HG03095 (cell line): ENCODE measurements at regions not wholly inside any gene's neighbourhood (a gene's known extent, or its start where the extent isn't known, plus 50 kb on each side); places are given as distances from the start of the nearest gene placed in this dataset.

Experiments used
- ATAC-seq: cut with Tn5 transposase; IDR thresholded peaks from one replicate; pipeline ENCODE4 v1.9.1; 2021; ENCODE audit warnings: moderate library complexity; ENCODE audit not compliant: unreplicated experiment

GRCh38 chr22:19640306-19640705, 74.0 kb upstream of the SEPTIN5 start:
- no peak for ATAC-seq

DNA sequence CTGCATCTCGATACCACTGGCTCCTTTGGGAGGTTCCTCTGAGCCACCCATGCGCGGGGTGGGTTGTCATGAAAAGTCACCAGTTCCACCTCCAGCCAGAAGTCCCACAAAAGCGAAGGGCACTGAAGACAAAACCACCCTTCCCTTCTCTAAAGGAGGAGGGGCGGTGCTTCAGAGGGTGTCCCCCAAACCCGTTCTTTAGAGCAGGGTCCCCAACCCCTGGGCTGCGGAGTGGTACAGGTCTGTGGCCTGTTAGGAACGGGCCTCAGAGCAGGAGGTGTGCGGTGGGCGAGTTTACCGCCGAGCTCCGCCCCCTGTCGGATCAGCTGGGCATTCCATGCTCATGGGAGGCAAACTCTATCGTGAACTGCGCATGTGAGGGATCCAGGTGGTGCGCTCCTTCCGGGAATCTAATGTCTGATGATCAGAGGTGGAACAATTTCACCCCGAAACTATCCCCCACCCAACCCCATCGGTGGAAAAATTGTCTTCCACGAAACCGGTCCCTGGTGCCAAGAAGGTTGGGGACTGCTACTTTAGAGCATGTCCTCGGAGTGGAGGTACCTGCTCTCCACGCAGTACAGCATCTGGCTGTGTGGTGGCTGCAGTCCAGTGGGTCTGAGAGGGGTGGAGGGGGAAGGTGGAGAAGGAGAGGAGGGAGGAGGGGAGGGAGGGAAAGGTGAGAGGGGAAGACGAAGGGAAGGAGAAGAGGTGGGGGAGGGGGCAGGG, 72.9 kb upstream of the SEPTIN5 start:
- no peak for ATAC-seq

- no peak for ATAC-seq
These were observed 72.3 kb upstream of the SEPTIN5 start for GRCh38 chr22:19641983-19642451.

DNA sequence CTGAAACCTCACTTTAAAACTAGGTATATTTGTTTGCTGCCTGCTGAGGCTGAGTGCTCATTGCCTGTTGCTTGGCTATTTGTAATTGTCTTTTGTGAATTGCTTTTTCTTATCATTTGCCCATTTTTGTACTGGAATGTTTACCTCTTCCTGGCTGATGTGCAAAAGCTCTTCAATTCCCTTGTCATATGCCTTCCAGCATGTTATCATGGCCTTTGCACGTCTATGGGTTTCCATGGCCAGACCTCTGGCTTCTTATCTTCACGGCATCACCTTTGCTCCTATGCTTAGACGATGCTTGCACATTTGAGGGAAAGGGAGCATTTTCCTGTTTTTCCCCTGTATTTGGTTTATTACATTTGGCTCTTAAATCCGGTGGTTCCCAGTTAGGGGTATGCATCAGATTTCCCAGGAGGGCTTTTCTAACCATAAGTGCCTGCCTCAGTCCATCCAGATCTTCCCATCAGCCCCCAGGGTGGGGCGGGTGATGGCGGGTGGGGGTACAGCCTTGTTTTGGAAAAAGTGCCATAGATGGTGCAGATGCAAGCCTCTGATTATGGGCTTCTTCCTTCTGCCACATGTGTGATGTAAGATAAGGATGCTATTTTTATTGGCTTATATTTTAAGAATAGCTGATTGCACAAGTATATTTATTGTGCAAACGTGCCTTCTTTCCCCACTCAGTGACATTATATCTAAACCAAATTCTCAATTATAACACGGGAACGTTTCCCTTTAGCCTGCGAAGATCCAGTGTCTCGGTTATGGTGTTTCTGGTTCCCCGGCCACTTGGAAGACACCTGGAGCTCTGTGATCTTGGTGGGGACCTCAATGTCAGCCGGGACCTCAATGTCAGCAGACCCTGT, 70.6 kb upstream of the SEPTIN5 start:
- no peak for ATAC-seq

DNA sequence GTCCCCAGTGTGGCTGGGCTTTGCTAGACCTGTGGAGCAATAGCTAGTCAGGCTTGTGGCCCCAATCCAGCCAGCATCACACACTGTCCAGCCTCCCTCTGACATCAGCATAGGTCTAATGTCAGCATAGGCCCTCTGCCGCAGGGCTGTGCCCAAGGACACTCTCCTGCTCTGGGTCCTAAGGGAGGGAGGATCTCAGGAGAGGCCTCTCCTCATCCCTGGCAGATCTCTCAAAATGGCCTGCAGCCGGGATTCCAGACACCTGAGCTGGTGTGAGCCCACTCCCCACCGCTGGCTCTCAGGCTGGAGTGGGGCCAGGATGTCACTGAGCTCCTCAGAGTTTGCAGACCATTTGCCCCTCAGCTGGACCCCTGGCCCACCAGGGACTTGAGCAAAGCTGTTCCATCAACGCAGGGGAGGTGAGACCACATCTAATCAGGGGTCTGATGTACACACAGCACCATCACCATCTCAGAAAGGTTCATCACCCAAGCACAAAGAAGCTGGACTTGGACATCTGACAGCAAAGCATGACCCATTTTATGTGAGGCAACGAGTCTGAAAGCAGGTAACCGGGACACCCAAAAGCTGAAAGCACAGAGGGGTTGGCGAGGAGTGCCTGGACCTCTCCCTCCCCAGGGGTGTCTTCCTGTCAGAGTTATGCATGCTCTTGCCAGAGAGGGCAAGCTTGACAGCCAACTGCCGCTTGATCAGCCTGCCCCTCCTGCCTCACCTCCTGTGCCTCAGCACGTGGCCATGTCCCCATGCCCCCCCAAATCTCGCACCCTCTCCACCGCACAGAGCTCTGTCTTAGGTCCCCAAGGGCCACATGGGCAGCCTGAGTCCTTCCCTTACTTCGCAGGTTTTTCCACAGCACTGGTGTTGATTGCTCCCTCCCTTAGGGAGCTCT, 69.7 kb upstream of the SEPTIN5 start:
- no peak for ATAC-seq

DNA sequence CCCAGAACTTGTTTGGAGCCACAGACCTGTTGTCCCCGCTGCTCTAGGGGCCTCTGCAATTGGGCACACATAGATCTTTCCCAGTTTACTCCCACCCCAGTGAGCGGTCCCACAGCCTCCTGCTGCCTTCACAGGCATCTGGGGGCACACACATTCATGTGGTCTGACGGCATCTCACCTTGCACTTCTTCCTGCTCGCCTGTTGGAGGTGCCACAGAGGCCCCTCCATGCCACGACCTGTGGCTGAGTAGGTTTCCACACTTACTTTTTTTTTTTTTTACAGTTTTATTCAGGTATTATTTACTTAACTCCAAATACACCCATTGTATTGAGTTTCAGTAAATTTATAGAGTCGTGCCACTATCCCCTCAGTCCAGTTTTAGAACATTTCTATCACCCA, 68.9 kb upstream of the SEPTIN5 start:
- no peak for ATAC-seq

DNA sequence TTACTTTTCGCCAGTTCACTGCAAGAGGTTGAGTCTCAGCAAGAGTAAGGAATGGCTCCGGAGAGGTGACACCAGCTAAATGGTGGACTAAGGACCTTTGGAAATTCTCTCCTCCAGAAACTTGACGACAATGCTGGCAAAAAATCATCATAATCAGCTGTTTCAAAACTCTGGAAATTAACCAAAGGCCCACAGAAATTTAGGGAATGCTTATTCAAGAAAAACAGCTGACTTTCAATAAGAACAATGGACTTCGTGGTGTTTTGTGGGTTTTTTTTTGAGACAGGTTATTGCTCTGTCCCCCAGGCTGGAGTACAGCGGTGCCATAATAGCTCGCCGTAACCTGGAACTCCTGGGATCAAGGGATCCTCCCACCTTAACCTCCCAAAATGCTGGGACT, 68.4 kb upstream of the SEPTIN5 start:
- no peak for ATAC-seq

DNA sequence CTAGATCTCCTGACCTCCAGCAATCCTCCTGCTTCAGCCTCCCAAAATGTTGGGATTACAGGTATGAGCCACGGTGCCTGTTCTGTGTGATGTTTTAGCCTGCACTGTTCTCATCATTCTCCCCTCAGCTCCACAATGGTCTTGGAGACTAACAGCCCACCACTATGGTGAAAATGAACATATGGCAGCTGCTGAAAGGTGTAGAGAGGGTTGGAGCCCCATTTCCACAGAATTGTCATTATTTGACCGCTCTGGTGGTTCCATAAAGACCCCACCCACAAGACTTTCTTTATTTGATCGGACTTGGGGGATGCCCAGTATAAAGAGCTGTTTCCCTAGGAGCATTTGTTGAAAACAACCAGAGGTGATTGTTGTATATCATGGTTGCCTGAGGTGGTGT, 67.9 kb upstream of the SEPTIN5 start:
- ATAC-seq, result no peak

DNA sequence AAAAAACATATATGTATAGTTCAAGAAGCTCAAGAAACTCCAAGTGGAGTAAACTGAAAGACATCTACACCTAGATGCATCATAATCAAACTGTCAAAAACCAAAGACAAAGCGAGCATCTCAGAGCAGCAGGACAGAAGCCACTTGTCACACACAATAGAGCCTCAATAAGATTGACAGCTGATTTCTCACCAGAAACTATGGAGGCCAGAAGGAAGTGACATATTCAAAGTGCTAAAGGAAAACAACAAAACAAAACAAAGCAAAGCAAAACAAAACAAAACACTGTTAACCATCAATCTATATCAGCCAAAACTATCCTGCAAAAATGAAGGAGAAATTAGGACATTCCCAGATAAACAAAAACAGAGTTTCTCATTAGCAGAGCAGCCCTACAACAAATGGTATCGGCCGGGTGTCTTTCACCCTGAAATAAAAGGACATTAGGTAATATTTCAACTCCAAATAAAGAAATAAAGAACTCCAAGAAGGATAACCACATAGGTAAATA, 65.8 kb upstream of the SEPTIN5 start:
- ATAC-seq, result no peak

DNA sequence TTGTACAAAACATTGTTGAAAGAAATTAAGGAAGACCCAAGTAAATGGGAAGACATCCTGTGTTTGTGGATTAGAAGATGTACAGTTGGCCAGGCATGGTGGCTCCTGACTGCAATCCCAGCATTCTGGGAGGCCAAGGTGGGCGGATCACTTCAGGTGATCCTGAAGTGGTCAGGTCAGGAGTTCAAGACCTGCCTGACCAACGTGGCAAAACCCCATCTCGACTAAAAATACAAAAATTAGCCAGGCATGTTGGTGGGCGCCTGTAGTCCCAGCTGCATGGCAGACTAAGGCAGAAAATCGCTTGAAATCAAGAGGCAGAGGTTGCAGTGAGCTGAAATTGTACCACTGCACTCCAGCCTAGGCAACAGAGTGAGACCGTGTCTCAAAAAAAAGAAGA, 62.0 kb upstream of the SEPTIN5 start:
- ATAC-seq, result no peak

GRCh38 chr22:19654338-19654987, 59.8 kb upstream of the SEPTIN5 start:
- ATAC-seq, result no peak

DNA sequence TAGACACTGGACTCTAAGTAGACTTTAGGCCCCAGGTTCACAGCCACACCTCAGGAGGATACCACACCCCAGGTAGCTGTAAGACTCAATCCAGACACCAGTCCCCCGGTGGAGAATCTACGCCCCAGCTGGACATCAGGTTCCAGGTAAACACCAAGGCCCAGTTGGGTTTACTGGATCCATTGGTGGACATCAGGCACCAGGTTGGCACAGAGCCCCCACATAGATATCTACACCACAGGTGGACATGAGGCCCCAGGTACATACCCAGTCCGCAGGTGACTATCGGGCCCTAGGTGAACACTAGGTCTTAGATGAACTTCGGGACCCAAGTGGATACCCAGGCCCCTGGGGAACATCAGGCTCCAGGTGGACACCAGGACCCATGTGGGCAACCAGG, 58.9 kb upstream of the SEPTIN5 start:
- no peak for ATAC-seq

- ATAC-seq, result no peak
These were observed 57.6 kb upstream of the SEPTIN5 start for GRCh38 chr22:19656541-19657251.

GRCh38 chr22:19657252-19658056, 56.8 kb upstream of the SEPTIN5 start:
- ATAC-seq, result no peak

DNA sequence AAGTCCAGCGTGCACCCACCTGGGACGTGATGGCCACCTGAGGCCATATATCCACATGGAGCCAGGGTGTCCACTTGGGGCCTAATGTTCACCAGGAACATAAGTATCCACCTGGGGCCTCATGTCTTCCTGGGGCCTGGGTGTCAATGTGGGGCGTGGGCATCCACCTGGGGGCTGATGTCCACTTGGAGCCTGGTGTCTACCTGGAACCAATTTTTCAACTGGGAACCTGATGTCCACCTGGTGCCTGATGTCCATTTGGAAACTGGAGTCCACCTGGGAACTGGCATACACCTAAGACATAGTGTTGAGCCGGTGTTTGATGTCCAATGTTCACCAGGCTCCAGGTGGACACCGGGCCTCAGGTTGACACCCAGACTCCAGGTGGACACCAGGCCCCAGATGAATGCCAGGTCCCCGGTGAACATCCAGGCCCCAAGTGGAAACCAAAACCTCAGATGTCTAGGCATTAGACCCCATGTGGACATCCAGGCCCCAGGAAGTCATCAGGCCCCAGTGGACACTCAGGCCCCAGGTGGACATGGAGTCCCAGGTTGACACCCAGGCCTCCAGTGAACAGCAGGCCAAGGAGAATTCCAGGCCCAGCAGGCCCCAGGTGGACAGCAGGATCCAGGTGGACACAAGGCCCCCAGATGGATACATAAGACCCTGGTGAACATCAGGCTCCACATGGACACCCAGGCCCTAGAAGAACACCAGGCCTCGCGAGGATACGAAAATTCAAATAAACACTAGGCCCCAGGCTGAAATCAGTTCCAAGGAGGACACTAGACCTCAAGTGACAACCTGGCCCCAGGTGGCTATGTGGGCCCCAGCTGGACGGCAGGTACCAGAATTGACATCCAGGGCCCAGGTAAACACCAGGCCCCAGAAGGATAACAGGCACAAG, 56.0 kb upstream of the SEPTIN5 start:
- no peak for ATAC-seq

GRCh38 chr22:19658967-19659804, 55.1 kb upstream of the SEPTIN5 start:
- ATAC-seq, result no peak

- ATAC-seq, result no peak
These were observed 54.4 kb upstream of the SEPTIN5 start for GRCh38 chr22:19659805-19660345.
